ENCODE measurements at regions not wholly inside any gene's neighbourhood (a gene's known extent, or its start where the extent isn't known, plus 50 kb on each side); places are given as distances from the start of the nearest gene placed in this dataset.

DNA sequence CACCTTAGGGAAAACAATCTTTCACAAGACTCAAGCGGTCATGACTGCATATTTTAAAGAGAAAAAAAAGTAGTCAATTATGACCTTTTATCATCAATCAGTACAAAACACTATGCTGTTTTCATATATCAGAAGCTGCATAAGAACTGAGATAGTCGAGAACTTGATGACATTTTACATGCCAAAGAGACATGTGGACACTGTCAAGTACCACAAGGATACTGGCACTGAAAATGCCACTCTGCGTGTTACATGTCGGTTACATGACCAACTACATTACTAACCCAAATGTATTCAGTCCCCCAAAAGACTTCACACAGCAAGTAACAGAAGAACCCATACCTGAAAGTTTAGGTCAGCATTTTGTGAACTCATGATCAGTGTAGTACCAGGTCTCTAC, 975.0 kb upstream of the ADGRL4 start:
- TF ChIP-seq CTCF (IDR thresholded peaks at IDR 0.05) = no peak
- TF ChIP-seq POLR2A (IDR thresholded peaks at IDR 0.05) = no peak
- TF ChIP-seq POLR2AphosphoS5 (IDR thresholded peaks at IDR 0.05) = no peak
- TF ChIP-seq EP300 (IDR thresholded peaks at IDR 0.05) = no peak

Data from sigmoid colon (tissue), 4 donors.